DOHH2 (cell line): ENCODE measurements at regions not wholly inside any gene's neighbourhood (a gene's known extent, or its start where the extent isn't known, plus 50 kb on each side); places are given as distances from the start of the nearest gene placed in this dataset.

Experiments
- H3F3A ChIP-seq: fragments of 200-600 bp; sonication (generic), shearing (Covaris generic); 2 replicates; pipeline ENCODE4 v1.6.0; 2016; ENCODE audit warnings: antibody characterized with exemption, mild to moderate bottlenecking; ENCODE audit not compliant: control insufficient read depth, insufficient read depth
- H3K27ac ChIP-seq: fragments of 200-600 bp; sonication (generic); 2 replicates; pipeline ENCODE4 v1.5.1; 2014; ENCODE audit warnings: low read depth, mild to moderate bottlenecking, low read length, moderate library complexity
- H3K27me3 ChIP-seq: fragments of 200-600 bp; sonication (generic); 2 replicates; pipeline ENCODE4 v1.6.1; 2014; ENCODE audit warnings: mild to moderate bottlenecking, low read length, mixed read lengths; ENCODE audit not compliant: control insufficient read depth
- H3K36me3 ChIP-seq: fragments of 200-600 bp; sonication (generic); 2 replicates; pipeline ENCODE4 v1.6.1; 2014; ENCODE audit warnings: mild to moderate bottlenecking, low read length, moderate library complexity, mixed read lengths; ENCODE audit not compliant: control insufficient read depth
- H3K4me1 ChIP-seq: fragments of 200-600 bp; sonication (generic); 2 replicates; pipeline ENCODE4 v1.6.1; 2014; ENCODE audit warnings: mild to moderate bottlenecking, low read length, mixed read lengths; ENCODE audit not compliant: control insufficient read depth
- H3K4me2 ChIP-seq: fragments of 200-600 bp; sonication (generic); 2 replicates; pipeline ENCODE4 v1.6.0; 2014; ENCODE audit warnings: mild to moderate bottlenecking, low read length, moderate library complexity
- H3K4me3 ChIP-seq: fragments of 200-600 bp; sonication (generic); 2 replicates; pipeline ENCODE4 v1.5.1; 2014; ENCODE audit warnings: mild to moderate bottlenecking, low read length, mixed read lengths
- H3K79me2 ChIP-seq: fragments of 200-600 bp; sonication (generic); 2 replicates; pipeline ENCODE4 v1.6.1; 2014; ENCODE audit warnings: mild to moderate bottlenecking, low read length, mixed read lengths; ENCODE audit not compliant: control insufficient read depth
- H3K9me2 ChIP-seq: fragments of 200-600 bp; sonication (generic); replicated peaks from 2 replicates; pipeline ENCODE4 v1.6.1; 2014; ENCODE audit warnings: mild to moderate bottlenecking, low read length, mixed read lengths; ENCODE audit not compliant: control insufficient read depth
- H3K9me3 ChIP-seq: fragments of 200-600 bp; sonication (generic); 2 replicates; pipeline ENCODE4 v1.6.1; 2014; ENCODE audit warnings: antibody characterized with exemption, low read length, mixed read lengths; ENCODE audit not compliant: control insufficient read depth, insufficient read depth
- H4K20me1 ChIP-seq: fragments of 200-600 bp; sonication (generic); 2 replicates; pipeline ENCODE4 v1.6.0; 2014; ENCODE audit warnings: low read depth, mild to moderate bottlenecking, antibody characterized with exemption, low read length, moderate library complexity; ENCODE audit not compliant: control insufficient read depth, insufficient read depth
- EZH2phosphoT487 ChIP-seq: fragments of 200-600 bp; sonication (generic); IDR thresholded peaks from 2 replicates; pipeline ENCODE4 v1.6.1; 2017; ENCODE audit warnings: borderline replicate concordance, mild to moderate bottlenecking, antibody characterized with exemption, low read length, moderate library complexity, mixed read lengths
- TF ChIP-seq, protein P1 (sequence below): fragments of 200-600 bp; sonication (generic); IDR thresholded peaks from one replicate; pipeline ENCODE4 v1.5.1; 2014; ENCODE audit warnings: antibody characterized with exemption, mild to moderate bottlenecking, low read depth, low read length; ENCODE audit not compliant: poor library complexity, severe bottlenecking

DNA sequence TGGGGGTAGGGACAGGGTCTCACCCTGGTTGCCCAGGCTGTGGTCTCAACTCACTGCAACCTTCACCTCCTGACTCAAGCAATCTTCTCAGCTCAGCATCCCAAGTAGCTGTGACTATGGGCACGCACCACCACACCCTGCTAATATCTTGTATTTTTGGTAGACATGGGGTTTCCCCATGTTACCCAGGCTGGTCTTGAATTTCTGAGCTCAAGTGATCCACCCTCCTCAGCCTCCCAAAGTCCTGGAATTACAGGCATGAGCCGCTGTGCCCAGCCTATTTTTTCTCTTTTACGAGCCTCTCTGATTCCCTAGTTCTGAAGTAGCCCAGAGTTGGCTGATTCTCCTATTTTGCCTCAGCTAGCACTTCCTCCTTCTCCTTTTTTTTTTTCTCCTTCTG lies 83.6 kb downstream of the ZNF280B start:
- TF ChIP-seq EZH2phosphoT487: no peak
- TF ChIP-seq, protein P1, sequence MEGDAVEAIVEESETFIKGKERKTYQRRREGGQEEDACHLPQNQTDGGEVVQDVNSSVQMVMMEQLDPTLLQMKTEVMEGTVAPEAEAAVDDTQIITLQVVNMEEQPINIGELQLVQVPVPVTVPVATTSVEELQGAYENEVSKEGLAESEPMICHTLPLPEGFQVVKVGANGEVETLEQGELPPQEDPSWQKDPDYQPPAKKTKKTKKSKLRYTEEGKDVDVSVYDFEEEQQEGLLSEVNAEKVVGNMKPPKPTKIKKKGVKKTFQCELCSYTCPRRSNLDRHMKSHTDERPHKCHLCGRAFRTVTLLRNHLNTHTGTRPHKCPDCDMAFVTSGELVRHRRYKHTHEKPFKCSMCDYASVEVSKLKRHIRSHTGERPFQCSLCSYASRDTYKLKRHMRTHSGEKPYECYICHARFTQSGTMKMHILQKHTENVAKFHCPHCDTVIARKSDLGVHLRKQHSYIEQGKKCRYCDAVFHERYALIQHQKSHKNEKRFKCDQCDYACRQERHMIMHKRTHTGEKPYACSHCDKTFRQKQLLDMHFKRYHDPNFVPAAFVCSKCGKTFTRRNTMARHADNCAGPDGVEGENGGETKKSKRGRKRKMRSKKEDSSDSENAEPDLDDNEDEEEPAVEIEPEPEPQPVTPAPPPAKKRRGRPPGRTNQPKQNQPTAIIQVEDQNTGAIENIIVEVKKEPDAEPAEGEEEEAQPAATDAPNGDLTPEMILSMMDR: no peak
- no peaks in the 10 kb centered on the region for H4K20me1 ChIP-seq
- H3K36me3 ChIP-seq: no peaks in the 10 kb centered on the region
- no peaks in the 10 kb centered on the region for H3K9me3 ChIP-seq
- no peaks in the 10 kb centered on the region for H3K27me3 ChIP-seq
- H3K27ac ChIP-seq: peak overlapping the region; percentile 28
- peaks cover 91% of the 10 kb centered on the region for H3K4me1 ChIP-seq
- peak overlapping the region; percentile 29 for H3K4me3 ChIP-seq
- H3K4me2 ChIP-seq: peak overlapping the region; percentile 65
- no peaks in the 10 kb centered on the region for H3K79me2 ChIP-seq
- no peaks in the 10 kb centered on the region for H3K9me2 ChIP-seq
- peaks cover 3% of the 10 kb centered on the region for H3F3A ChIP-seq

DNA sequence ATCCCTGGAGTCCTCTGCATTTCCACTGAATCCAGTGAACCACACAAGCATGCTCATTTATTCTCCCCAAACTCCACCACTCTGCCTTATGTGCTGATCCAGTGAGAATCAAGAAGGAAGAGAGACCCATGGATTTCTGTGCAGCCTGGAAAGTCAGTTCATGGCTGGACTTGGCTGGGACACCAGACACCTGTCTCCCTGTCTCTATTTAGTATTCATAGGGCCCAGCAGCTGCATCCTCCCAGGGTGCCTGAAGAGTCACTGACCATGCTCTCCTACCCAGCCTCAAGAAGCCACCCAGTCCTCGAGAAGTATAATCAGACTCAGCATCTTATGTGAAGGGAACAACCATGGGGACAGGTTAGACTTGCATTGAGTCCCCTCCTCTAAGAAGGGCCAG lies 83.2 kb downstream of the ZNF280B start:
- Histone ChIP-seq H4K20me1 (no peaks in the 10 kb centered on the region), H3K9me2 (no peaks in the 10 kb centered on the region), H3K36me3 (no peaks in the 10 kb centered on the region), H3K27ac (peak overlapping the region; percentile 28), H3K79me2 (no peaks in the 10 kb centered on the region), H3F3A (peaks cover 3% of the 10 kb centered on the region), H3K4me1 (peaks cover 93% of the 10 kb centered on the region), H3K4me3 (peak overlapping the region; percentile 29), H3K4me2 (peak overlapping the region; percentile 65), H3K9me3 (no peaks in the 10 kb centered on the region), H3K27me3 (no peaks in the 10 kb centered on the region)
- no peak for TF ChIP-seq EZH2phosphoT487
- TF ChIP-seq, protein P1: no peak

DNA sequence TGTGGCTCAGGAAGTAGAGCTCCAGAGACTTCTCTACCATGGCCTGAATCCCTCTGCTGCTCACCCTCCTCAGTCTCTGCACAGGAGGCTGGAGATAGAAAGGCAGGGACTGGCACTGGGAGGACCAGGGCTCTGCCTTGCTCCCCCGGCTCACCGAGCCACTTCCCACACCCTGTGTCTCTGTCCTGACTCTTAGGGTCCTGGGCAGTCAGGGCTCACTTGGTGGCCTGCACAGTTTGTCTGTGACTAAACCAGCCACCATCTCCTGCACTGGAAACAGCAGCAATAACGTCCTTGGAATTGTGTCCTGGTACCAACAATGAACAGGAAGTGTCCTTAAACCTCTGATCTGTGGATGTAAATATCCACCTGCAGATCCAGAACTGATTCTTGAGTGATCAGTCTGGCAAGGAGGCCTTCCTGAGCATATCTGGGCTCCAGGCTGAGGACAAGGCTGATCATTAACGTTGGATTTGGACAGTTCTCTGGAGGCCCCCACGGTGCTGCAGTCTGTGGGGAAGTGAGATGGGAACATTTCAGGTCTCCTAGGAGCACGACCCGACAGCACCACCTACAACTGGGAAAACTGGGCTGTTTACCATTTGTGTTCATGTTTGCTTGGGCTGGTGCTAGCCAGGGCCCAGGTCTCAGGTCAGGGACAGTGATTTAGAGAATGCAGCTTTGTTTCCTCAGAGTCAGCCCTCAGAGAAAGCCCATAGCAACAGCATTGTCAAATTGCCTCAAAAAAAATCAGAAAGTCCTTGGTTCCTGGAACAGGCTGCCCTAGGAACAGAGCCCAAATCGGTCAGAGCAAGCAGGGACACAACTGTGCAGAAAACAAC lies 82.5 kb downstream of the ZNF280B start:
- no peaks in the 10 kb centered on the region for H4K20me1 ChIP-seq
- H3F3A ChIP-seq: peaks cover 8% of the 10 kb centered on the region
- H3K27me3 ChIP-seq: no peaks in the 10 kb centered on the region
- no peaks in the 10 kb centered on the region for H3K36me3 ChIP-seq
- peaks cover 93% of the 10 kb centered on the region for H3K4me1 ChIP-seq
- H3K4me2 ChIP-seq: peak overlapping the region; percentile 65
- peak overlapping the region; percentile 35 for H3K27ac ChIP-seq
- TF ChIP-seq, protein P1: no peak
- no peak for TF ChIP-seq EZH2phosphoT487
- no peaks in the 10 kb centered on the region for H3K79me2 ChIP-seq
- no peaks in the 10 kb centered on the region for H3K9me2 ChIP-seq
- no peaks in the 10 kb centered on the region for H3K9me3 ChIP-seq
- peak overlapping the region; percentile 29; the same call in 1 of the 2 replicates for H3K4me3 ChIP-seq
